NB4 (cell line): ENCODE measurements at regions not wholly inside any gene's neighbourhood (a gene's known extent, or its start where the extent isn't known, plus 50 kb on each side); places are given as distances from the start of the nearest gene placed in this dataset.
"Not testable (repeated sequence)": the region's sequence is repeated elsewhere in the genome, so short reads cannot be mapped to it uniquely, and the experiment has no call there.

ENCODE experiments used
- MAX ChIP-seq: IDR thresholded peaks from 2 replicates; pipeline ENCODE4 v1.6.1; 2011; ENCODE audit warnings: low read depth, low read length
- POLR2A ChIP-seq: IDR thresholded peaks from 2 replicates; pipeline ENCODE4 v1.6.1; 2011; ENCODE audit warnings: mild to moderate bottlenecking; ENCODE audit not compliant: insufficient read length; ENCODE audit errors: extremely low read depth
- TF ChIP-seq, protein P1 (sequence below): IDR thresholded peaks from one replicate; pipeline ENCODE4 v1.5.1; 2012; ENCODE audit warnings: low read depth, low read length

GRCh38 chr3:74985028-74985904 lies 370.8 kb upstream of the CNTN3 start:
- TF ChIP-seq POLR2A, MAX: not testable (repeated sequence)
- TF ChIP-seq, protein P1, sequence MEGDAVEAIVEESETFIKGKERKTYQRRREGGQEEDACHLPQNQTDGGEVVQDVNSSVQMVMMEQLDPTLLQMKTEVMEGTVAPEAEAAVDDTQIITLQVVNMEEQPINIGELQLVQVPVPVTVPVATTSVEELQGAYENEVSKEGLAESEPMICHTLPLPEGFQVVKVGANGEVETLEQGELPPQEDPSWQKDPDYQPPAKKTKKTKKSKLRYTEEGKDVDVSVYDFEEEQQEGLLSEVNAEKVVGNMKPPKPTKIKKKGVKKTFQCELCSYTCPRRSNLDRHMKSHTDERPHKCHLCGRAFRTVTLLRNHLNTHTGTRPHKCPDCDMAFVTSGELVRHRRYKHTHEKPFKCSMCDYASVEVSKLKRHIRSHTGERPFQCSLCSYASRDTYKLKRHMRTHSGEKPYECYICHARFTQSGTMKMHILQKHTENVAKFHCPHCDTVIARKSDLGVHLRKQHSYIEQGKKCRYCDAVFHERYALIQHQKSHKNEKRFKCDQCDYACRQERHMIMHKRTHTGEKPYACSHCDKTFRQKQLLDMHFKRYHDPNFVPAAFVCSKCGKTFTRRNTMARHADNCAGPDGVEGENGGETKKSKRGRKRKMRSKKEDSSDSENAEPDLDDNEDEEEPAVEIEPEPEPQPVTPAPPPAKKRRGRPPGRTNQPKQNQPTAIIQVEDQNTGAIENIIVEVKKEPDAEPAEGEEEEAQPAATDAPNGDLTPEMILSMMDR, result not testable (repeated sequence)
